LoVo (cell line): ENCODE measurements at regions not wholly inside any gene's neighbourhood (a gene's known extent, or its start where the extent isn't known, plus 50 kb on each side); places are given as distances from the start of the nearest gene placed in this dataset.

ENCODE experiments used
- DNase-seq: peaks from one replicate; pipeline ENCODE4 v3.0.0-alpha.2; 2016; ENCODE audit warnings: low spot score

DNA sequence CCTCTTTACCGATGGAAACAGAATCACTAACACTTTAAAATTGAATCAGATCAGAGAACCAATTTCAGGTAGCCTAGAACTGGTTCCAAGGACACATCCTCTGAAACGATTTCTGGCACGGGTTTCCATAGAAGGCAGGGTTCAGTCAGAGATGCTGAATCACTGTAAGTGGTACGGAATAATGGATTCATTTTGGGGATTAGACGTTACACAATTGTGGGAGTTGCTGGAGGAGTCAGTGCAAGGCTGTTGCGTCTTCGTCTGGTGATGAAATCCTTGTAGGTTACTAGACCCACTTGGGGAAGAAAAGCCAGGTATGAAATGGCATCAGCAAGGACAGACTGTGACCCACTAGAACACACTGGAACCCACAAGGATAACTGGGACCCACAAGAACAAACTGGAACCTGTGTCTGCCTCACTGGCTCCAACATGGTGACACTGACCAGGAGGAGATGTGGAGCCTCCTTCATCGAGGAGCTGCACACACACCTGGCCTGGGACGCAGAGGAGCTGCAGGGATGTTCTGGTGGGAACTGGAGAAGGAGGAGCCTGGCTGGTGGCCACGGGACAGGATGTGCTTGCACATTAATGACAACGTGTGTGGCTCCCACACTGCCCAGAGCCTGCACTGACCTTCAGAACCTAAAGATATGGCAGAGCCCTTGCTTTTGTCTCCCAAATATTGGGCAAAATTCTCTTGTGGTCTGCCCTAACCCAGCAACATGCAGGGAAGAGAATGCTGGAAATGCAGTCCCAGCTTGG lies 105.1 kb downstream of the TRAPPC11 start:
- DNase-seq: no peak

DNA sequence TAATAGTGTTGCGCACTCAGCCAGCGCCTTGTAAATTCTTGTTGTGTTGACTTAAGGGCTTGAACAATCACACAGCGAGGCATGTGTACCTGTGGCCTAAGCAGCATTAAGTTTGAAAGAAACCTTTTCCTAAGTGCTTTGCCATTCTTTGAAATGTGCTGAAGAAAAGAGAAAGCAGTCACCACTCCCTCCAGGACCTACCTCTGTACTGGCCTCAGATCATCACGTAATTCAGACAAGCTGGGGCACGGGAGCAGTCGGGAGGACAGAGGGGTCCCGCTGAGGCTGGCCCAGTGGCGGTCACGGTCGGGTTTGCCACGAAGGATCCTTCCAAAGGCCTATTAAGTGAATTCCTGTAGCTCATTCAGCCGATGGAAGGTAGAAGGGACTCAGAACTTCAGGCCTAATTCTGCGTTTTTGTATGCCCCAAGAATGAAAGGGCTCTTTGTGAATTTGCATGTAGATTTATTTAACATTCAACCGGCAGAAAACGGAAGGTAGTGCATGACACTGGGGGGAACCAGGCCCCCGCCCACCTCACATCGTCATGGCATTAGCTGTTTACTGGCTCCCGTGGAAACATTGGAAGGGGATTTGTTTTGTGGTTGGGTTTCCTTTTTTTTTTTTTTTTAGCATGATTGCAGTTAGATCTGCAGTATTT lies 106.3 kb downstream of the TRAPPC11 start:
- no peak for DNase-seq

- DNase-seq: no peak
These were observed 107.0 kb downstream of the TRAPPC11 start for GRCh38 chr4:183766140-183766539.

- DNase-seq: no peak
These were observed 111.8 kb downstream of the TRAPPC11 start for GRCh38 chr4:183770906-183771305.

GRCh38 chr4:183772361-183772760 lies 113.3 kb downstream of the TRAPPC11 start:
- DNase-seq: no peak

- no peak for DNase-seq
These were observed 114.7 kb downstream of the TRAPPC11 start for GRCh38 chr4:183773790-183774189.

DNA sequence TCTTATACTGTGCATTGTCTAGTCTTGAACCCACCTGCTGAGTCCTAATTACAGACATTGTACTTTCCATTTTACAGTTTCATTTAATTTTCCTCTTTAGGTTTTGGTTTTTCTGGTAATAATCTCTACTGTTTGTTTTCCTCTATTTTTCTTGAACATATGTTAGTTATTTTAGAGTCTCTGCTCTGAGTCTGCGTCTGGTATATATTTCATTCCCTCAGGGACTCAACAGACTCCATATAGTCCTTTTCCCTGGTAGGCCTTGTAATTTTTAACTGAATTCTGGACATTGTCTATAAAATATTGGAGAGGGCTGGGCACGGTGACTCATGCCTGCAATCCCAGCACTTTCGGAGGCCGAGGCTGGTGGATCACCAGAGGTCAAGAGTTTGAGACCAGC lies 121.8 kb upstream of the STOX2 start:
- DNase-seq: no peak

DNA sequence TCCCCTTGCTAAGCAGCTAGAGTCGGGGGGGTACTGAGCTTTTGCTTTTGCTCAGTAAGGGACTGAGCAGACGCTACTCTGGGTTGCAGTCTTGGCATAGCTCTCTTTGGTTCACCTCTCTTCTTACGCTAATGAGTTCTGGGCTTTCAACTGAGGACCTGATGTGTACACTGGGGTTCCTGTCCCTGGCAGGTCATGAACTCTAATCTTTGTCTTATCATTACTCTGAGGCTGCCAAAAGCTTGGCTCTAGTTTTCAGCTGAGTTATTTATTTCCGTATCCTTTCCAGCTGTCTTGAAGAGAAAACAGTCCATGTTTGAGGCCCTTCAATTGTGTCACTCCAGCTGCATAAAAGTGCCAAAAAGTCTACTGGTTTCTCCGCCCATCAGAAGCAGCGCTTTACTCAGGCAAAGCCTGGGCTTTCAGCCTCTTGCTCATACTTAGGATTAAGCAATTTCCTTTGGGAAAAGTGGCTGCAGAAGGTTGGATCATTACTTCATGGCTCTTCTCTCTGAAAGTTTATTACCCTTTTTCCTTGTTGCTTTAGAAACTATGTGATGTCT lies 121.0 kb upstream of the STOX2 start:
- no peak for DNase-seq

- DNase-seq: no peak
These were observed 116.7 kb upstream of the STOX2 start for GRCh38 chr4:183788308-183788905.

GRCh38 chr4:183789657-183790056 lies 115.5 kb upstream of the STOX2 start:
- DNase-seq: no peak

- DNase-seq: no peak
These were observed 114.4 kb upstream of the STOX2 start for GRCh38 chr4:183790661-183791060.

DNA sequence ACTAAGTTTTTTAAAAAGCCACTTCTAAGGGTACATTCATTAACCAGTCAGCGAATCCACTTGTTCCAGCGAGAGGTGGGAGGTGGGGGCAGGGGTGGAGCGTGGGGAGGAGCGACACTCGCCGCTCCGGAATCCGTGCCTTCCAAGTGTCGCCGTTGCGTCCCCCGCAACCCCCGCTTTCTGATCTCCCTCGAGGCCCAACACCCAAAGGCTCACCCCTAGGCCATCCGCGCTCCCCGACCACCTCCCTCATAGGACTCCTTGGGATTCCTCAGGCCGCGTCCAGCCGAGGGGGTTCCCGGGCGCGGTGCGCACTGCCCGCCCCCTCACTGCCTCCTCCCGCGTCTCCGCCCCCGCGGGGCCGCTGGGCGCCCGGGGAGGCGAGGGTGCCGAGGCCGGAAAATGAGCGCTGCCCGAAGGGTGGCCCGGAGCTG lies 108.1 kb upstream of the STOX2 start:
- no peak for DNase-seq

- DNase-seq: peak; percentile 37
These were observed 107.4 kb upstream of the STOX2 start for GRCh38 chr4:183797445-183798300.

- DNase-seq: peak; percentile 18
These were observed 106.5 kb upstream of the STOX2 start for GRCh38 chr4:183798301-183799253.

DNA sequence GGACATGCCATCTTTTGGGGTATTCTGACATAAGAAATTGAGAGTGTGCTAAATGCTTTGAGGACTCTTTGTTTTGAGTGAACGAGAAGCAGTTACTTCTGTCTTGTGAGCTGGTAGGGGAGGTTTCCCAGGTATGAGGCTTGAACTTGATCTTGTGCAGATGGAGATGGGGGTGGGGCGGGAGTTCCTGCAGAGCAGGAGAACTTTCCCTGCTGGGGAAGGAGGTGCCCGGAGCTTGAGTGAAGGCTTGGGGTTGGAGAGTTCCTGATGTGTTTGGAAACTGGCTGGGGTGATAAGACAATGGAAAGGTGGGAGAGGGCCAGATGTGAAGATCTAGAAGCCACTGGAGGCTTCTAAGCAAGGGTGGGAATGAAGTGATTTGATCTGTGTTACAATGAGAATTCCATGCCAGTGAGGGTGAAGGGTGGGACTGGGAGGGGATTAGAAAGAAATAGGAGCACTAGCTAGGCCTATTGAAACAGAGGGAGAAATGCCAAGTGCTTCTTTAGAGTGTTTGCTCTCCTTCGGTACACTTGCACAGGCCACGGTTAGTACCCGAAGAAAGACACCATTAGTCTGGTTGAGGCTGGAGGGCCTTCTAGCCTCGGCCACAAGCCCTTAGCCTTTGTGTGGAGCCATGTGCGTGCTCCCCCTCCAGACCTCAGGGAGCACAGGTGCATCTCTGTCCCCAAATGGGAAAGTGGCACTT lies 103.5 kb upstream of the STOX2 start:
- DNase-seq: no peak

DNA sequence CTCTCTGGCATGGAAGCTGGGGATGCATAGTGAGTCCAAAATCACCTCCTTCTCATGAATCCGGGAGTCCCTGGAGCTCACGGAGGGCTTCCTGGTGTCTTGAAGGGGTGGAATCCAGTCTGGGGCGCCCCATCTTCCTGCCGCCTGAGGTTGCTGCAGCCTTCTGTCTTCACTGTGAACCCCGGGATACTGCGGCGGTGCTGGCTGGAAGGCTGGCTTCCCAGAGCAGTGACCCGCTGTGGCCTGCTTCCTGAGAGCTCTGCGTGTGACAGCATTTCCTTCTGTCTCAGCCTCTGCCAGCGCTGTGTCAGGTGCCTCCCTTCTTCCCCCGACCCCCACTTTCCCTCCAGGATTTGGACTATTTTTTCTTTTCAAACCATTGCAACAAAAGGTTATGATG lies 98.8 kb upstream of the STOX2 start:
- no peak for DNase-seq

- no peak for DNase-seq
These were observed 97.5 kb upstream of the STOX2 start for GRCh38 chr4:183807420-183808096.

GRCh38 chr4:183808097-183808456 lies 97.0 kb upstream of the STOX2 start:
- no peak for DNase-seq

GRCh38 chr4:183812567-183812966 lies 92.5 kb upstream of the STOX2 start:
- DNase-seq: no peak

DNA sequence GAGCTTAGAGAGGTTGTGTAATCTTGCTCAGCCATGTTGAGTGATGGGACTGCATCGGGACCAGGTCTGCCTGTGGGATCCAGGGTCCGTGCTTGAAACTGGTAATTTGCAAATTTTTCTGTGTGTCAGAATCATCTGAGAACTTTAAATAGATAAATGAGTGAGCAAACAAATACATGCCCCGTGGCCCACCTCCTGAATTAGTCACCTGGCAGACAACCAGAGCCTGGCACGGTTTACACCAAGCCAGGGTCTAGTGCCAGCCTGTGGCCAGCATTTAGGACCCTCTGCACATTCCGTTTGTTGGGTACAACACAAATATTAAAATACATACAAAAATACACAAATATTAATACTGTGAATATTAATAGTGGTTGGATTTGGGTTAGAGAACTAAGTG lies 90.6 kb upstream of the STOX2 start:
- DNase-seq: no peak
